ENCODE measurements at regions not wholly inside any gene's neighbourhood (a gene's known extent, or its start where the extent isn't known, plus 50 kb on each side); places are given as distances from the start of the nearest gene placed in this dataset.
"Not testable (repeated sequence)": the region's sequence is repeated elsewhere in the genome, so short reads cannot be mapped to it uniquely, and the experiment has no call there.

- H3K9me3 Mint-ChIP-seq = peaks cover 0 to 9% (median 4%) of the 10 kb centered on the region in 9 donors
Measured at GRCh38 chr12:105596731-105597130, 266.2 kb downstream of the C12orf75 start.

GRCh38 chr12:105598031-105598430 is 267.5 kb downstream of the C12orf75 start:
- DNase-seq = no peak
- Mint-ChIP-seq H3K27ac (no peak overlapping the region), H3K36me3 (no peaks in the 10 kb centered on the region), H3K4me3 (no peak overlapping the region), H3K9me3 (peaks cover 0 to 9% (median 4%) of the 10 kb centered on the region in 9 donors), H3K4me1 (no peaks in the 10 kb centered on the region), H3K27me3 (peaks cover 2 to 31% (median 7%) of the 10 kb centered on the region in 5 donors)
- POLR2A ChIA-PET = no interaction called here
- no peak for ATAC-seq

More at GRCh38 chr12:105596731-105597130, 266.2 kb downstream of the C12orf75 start:
- POLR2A ChIA-PET = no interaction called here
- DNase-seq (no peak), ATAC-seq (no peak)
- peaks cover 2 to 29% (median 7%) of the 10 kb centered on the region in 5 donors for H3K27me3 Mint-ChIP-seq
- H3K36me3 Mint-ChIP-seq = no peaks in the 10 kb centered on the region
- no peak overlapping the region for H3K4me3 Mint-ChIP-seq
- H3K4me1 Mint-ChIP-seq = no peaks in the 10 kb centered on the region
- H3K27ac Mint-ChIP-seq = no peak overlapping the region

DNA sequence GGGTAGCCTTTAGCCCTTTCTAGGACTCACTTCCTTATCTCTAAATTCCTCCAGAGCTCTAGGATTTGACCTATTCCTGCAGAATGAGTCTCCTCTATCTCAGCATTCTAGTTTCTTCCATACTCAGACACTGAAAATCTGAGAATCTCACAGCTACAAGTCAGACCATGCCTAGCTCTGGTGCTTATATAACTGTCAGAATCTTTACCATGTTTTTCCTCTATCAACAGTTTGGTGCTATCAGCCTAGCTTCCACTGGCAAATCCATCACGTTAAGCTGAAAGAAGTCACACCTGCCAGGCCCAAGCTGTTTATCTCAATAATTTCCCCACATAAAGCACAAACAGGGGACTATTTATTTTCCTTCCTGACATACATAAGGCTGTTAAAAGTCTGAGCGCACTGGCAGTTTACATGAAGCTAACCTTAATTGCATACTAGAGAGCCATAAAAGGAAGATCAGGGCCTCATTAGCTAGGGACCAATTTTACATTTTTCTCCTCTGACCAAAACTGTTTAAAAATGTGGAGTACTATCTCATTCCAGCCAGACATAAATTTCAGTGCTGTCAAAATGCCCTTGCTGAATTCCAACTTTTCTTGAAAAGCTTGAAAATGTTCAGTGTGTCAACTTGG is 270.5 kb downstream of the C12orf75 start:
- DNase-seq (no peak), ATAC-seq (no peak)
- Mint-ChIP-seq H3K4me1 (no peaks in the 10 kb centered on the region), H3K36me3 (no peaks in the 10 kb centered on the region), H3K4me3 (no peak overlapping the region), H3K27me3 (peaks cover 0 to 13% (median 2%) of the 10 kb centered on the region in 5 donors), H3K27ac (no peak overlapping the region), H3K9me3 (peaks cover 0 to 8% (median 3%) of the 10 kb centered on the region in 9 donors)
- POLR2A ChIA-PET = no interaction called here

DNA sequence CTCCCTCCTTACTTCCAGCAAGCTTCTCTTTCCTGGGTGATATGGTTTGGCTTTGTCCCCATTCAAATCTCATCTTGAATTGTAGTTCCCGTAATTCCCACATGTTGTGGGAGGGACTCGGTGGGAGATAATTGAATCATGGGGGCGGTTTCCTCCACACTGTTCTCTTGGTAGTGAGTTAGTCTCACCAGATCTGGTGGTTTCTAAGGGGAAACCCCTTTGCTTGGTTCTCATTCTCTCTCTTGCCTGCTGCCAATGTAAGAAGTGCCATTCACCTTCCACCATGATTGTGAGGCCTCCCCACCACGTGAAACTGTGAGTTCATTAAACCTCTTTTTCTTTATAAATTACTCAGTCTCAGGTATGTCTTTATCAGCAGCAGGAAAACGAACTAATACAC is 271.8 kb downstream of the C12orf75 start:
- H3K27ac Mint-ChIP-seq, H3K9me3 Mint-ChIP-seq, H3K36me3 Mint-ChIP-seq, POLR2A ChIA-PET, ATAC-seq, DNase-seq, H3K27me3 Mint-ChIP-seq, H3K4me3 Mint-ChIP-seq, H3K4me1 Mint-ChIP-seq: not testable (repeated sequence)

- H3K27ac Mint-ChIP-seq, H3K36me3 Mint-ChIP-seq, DNase-seq, H3K4me3 Mint-ChIP-seq, H3K4me1 Mint-ChIP-seq, POLR2A ChIA-PET, H3K9me3 Mint-ChIP-seq, ATAC-seq: not testable (repeated sequence)
- peaks cover 0 to 15% (median 0%) of the 10 kb centered on the region in 5 donors for H3K27me3 Mint-ChIP-seq
Measured at GRCh38 chr12:105604281-105604680, 273.8 kb downstream of the C12orf75 start.

GRCh38 chr12:105606613-105607012 is 276.1 kb downstream of the C12orf75 start:
- H3K4me3 Mint-ChIP-seq, H3K36me3 Mint-ChIP-seq, POLR2A ChIA-PET, H3K27ac Mint-ChIP-seq, H3K9me3 Mint-ChIP-seq, H3K4me1 Mint-ChIP-seq, DNase-seq, ATAC-seq: not testable (repeated sequence)
- H3K27me3 Mint-ChIP-seq = peaks cover 0 to 16% (median 0%) of the 10 kb centered on the region in 5 donors

DNA sequence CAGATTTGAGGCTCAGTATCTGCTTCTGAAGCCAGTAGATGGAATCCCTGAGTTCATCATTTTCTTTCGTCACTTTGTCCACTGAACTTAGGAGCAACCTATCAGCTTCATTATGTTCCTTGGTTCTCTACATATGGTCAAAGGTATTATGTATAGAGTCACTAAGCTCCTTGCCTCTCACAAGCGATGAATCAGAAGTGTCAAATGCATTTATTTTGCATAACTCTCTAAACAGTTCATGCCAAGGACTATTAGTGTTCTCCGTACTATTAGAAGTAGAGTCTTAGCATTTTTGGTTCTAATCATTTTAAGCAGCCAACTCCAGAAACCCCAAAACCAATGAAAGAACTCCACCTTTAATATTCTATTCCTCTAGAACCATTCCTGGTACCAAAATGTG is 278.5 kb downstream of the C12orf75 start:
- H3K4me3 Mint-ChIP-seq, H3K27me3 Mint-ChIP-seq, DNase-seq, H3K36me3 Mint-ChIP-seq, H3K27ac Mint-ChIP-seq, ATAC-seq, H3K4me1 Mint-ChIP-seq, POLR2A ChIA-PET, H3K9me3 Mint-ChIP-seq: not testable (repeated sequence)

- H3K27me3 Mint-ChIP-seq = peaks cover 0 to 9% (median 0%) of the 10 kb centered on the region in 5 donors
- H3K4me3 Mint-ChIP-seq = no peak overlapping the region
- no peaks in the 10 kb centered on the region for H3K4me1 Mint-ChIP-seq
- no peaks in the 10 kb centered on the region for H3K9me3 Mint-ChIP-seq
- DNase-seq (no peak), ATAC-seq (no peak)
- H3K36me3 Mint-ChIP-seq = no peaks in the 10 kb centered on the region
- H3K27ac Mint-ChIP-seq = no peak overlapping the region
- POLR2A ChIA-PET = no interaction called here
Measured at GRCh38 chr12:105610459-105610858, 280.0 kb downstream of the C12orf75 start.

DNA sequence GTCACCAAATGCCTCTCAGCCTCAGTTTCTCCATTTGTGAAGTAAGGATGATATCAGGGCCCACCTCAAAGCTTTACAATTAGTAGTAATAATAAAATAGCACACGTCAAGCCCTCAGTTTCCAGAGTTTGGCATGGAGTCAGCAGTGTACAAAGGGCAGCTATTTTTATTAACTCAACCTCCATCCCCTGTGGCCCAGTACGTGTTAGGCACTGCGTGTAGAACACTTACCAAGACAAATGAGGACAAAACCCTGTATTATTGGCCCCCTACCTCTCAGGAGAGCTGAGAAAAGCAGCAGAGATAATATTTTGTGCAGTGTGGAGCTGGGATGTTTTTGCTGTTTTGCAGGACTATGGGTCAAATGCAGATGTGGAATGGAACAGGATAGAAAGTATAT is 280.8 kb downstream of the C12orf75 start:
- H3K27ac Mint-ChIP-seq = no peak overlapping the region
- no peaks in the 10 kb centered on the region for H3K4me1 Mint-ChIP-seq
- no peak for ATAC-seq
- no peaks in the 10 kb centered on the region for H3K36me3 Mint-ChIP-seq
- peaks cover 0 to 11% (median 4%) of the 10 kb centered on the region in 5 donors for H3K27me3 Mint-ChIP-seq
- no peaks in the 10 kb centered on the region for H3K9me3 Mint-ChIP-seq
- POLR2A ChIA-PET = no interaction called here
- no peak overlapping the region for H3K4me3 Mint-ChIP-seq
- DNase-seq = no peak

GRCh38 chr12:105613269-105613668 is 282.8 kb downstream of the C12orf75 start:
- Mint-ChIP-seq H3K4me3 (no peak overlapping the region), H3K9me3 (no peaks in the 10 kb centered on the region), H3K4me1 (peaks cover 0 to 2% (median 0%) of the 10 kb centered on the region in 4 donors), H3K27ac (peak overlapping the region in 1 of 10 donors; percentile 54), H3K36me3 (no peaks in the 10 kb centered on the region), H3K27me3 (peaks cover 0 to 17% (median 10%) of the 10 kb centered on the region in 5 donors)
- ATAC-seq = no peak
- no peak for DNase-seq
- POLR2A ChIA-PET = no interaction called here

GRCh38 chr12:105613887-105614286 is 283.4 kb downstream of the C12orf75 start:
- no peak overlapping the region for H3K27ac Mint-ChIP-seq
- H3K4me1 Mint-ChIP-seq = peaks cover 0 to 2% (median 0%) of the 10 kb centered on the region in 4 donors
- no peaks in the 10 kb centered on the region for H3K36me3 Mint-ChIP-seq
- DNase-seq (no peak), ATAC-seq (no peak)
- peaks cover 0 to 18% (median 9%) of the 10 kb centered on the region in 5 donors for H3K27me3 Mint-ChIP-seq
- no peaks in the 10 kb centered on the region for H3K9me3 Mint-ChIP-seq
- POLR2A ChIA-PET = no interaction called here
- H3K4me3 Mint-ChIP-seq = no peak overlapping the region

DNA sequence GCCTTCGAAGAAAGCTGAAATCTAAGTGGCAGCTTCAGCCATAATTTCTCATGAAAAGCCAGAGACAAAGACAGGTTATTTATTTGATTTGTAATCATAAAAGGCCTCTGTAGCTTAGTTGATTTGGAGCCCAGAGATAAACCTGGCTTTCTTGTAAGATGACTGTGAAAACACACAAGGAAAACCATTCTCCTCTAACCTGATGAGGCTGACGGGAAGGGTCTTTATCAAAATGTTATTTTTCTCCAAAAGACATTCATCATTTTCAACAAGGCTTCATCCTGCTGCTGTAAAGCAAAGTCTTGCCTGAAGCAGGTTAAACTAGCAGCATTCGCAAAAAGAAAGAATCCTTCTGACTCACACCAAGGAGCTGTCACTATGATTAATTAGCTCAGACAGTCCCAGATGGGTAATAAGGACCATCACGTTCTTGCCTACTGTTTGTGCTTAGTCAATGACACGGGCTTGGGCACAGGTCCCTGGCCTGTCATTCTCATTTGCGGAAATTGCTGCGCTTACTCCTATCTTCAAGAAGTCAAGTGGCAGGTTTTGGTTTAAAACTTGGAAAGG is 286.6 kb downstream of the C12orf75 start:
- ATAC-seq = no peak

DNA sequence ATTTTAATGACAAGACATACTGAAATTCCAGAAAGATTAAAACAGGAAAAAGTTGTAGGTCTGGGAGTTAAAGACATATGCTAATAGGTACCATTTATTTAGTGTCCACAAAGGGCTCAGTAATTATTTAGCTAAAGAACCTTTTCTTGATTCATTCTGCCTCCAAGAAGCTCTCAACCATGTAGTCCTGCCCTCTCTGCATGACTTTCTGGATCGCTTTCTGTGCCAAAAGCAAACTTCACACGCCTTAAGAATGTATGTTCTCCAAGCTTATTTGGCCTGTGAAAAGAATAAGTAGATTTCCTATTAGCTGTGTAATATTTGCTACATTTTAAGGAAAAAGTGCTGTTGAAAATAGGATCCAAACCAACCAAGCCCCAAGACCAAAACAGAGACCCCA is 291.7 kb downstream of the C12orf75 start:
- ATAC-seq (no peak), DNase-seq (no peak)
- Mint-ChIP-seq H3K27me3 (peaks cover 1 to 35% (median 5%) of the 10 kb centered on the region in 5 donors), H3K36me3 (no peaks in the 10 kb centered on the region), H3K27ac (no peak overlapping the region), H3K4me1 (peaks cover 0 to 2% (median 0%) of the 10 kb centered on the region in 4 donors), H3K4me3 (no peak overlapping the region), H3K9me3 (no peaks in the 10 kb centered on the region)
- POLR2A ChIA-PET = no interaction called here

More for the DNA sequence above, 286.6 kb downstream of the C12orf75 start:
- Mint-ChIP-seq H3K27ac (no peak overlapping the region), H3K36me3 (no peaks in the 10 kb centered on the region), H3K9me3 (no peaks in the 10 kb centered on the region), H3K4me1 (peaks cover 0 to 2% (median 0%) of the 10 kb centered on the region in 4 donors), H3K27me3 (peaks cover 0 to 18% (median 3%) of the 10 kb centered on the region in 5 donors), H3K4me3 (no peak overlapping the region)
- DNase-seq = no peak
- POLR2A ChIA-PET = no interaction called here
